MM.1S (cell line): ENCODE measurements at regions not wholly inside any gene's neighbourhood (a gene's known extent, or its start where the extent isn't known, plus 50 kb on each side); places are given as distances from the start of the nearest gene placed in this dataset.

Experiments used
- DNase-seq: peaks from one replicate; pipeline ENCODE4 v3.0.0-alpha.2; 2015
- H2AFZ ChIP-seq: fragments of 300-600 bp; sonication (generic); 2 replicates; pipeline ENCODE4 v1.6.0; 2016; ENCODE audit warnings: antibody characterized with exemption, low read length
- H3F3A ChIP-seq: fragments of 300-600 bp; sonication (generic); 2 replicates; pipeline ENCODE4 v1.6.1; 2016; ENCODE audit warnings: mild to moderate bottlenecking, antibody characterized with exemption, low read length, moderate library complexity, mixed read lengths; ENCODE audit not compliant: insufficient read depth
- H3K27ac ChIP-seq: fragments of 300-600 bp; sonication (generic); 2 replicates; pipeline ENCODE4 v1.5.1; 2016; ENCODE audit warnings: mild to moderate bottlenecking, low read length
- H3K27me3 ChIP-seq: fragments of 300-600 bp; sonication (generic); replicated peaks from 2 replicates; pipeline ENCODE4 v1.6.0; 2016; ENCODE audit warnings: low read length; ENCODE audit not compliant: insufficient read depth
- H3K36me3 ChIP-seq: fragments of 300-600 bp; sonication (generic); replicated peaks from 2 replicates; pipeline ENCODE4 v1.6.1; 2016; ENCODE audit warnings: mild to moderate bottlenecking, low read length, mixed read lengths; ENCODE audit not compliant: insufficient read depth
- H3K4me1 ChIP-seq: fragments of 300-600 bp; sonication (generic); 2 replicates; pipeline ENCODE4 v1.6.1; 2016; ENCODE audit warnings: low read length, mixed read lengths
- H3K4me2 ChIP-seq: fragments of 300-600 bp; sonication (generic); 2 replicates; pipeline ENCODE4 v1.6.0; 2016; ENCODE audit warnings: low read depth, low read length
- H3K4me3 ChIP-seq: fragments of 300-600 bp; sonication (generic); 2 replicates; pipeline ENCODE4 v1.5.1; 2016; ENCODE audit warnings: low read length, mixed read lengths
- H3K79me2 ChIP-seq: fragments of 300-600 bp; sonication (generic); 2 replicates; pipeline ENCODE4 v1.6.1; 2016; ENCODE audit warnings: mixed run types, low read length, mixed read lengths
- H3K9ac ChIP-seq: fragments of 300-600 bp; sonication (generic); 2 replicates; pipeline ENCODE4 v1.6.1; 2016; ENCODE audit warnings: low read length, mixed read lengths
- H3K9me2 ChIP-seq: fragments of 300-600 bp; sonication (generic); replicated peaks from 2 replicates; pipeline ENCODE4 v1.6.1; 2016; ENCODE audit warnings: mild to moderate bottlenecking, low read length, mixed read lengths; ENCODE audit not compliant: insufficient read depth
- H3K9me3 ChIP-seq: fragments of 300-600 bp; sonication (generic); replicated peaks from 2 replicates; pipeline ENCODE4 v1.6.1; 2016; ENCODE audit warnings: mild to moderate bottlenecking, low read length, mixed read lengths; ENCODE audit not compliant: insufficient read depth
- H4K20me1 ChIP-seq: fragments of 300-600 bp; sonication (generic); 2 replicates; pipeline ENCODE4 v1.6.1; 2016; ENCODE audit warnings: mild to moderate bottlenecking, low read length, moderate library complexity, mixed read lengths; ENCODE audit not compliant: insufficient read depth
- EZH2 ChIP-seq: fragments of 300-600 bp; sonication (generic); optimal IDR thresholded peaks from 2 replicates; pipeline ENCODE3; 2017; ENCODE audit warnings: low read depth, mild to moderate bottlenecking, antibody characterized with exemption, low read length, mixed read lengths
- EZH2phosphoT487 ChIP-seq: fragments of 300-600 bp; sonication (generic); IDR thresholded peaks from 2 replicates; pipeline ENCODE4 v1.6.1; 2018; ENCODE audit warnings: antibody characterized with exemption, low read length
- TF ChIP-seq, protein P1 (sequence below): fragments of 300-600 bp; sonication (generic); IDR thresholded peaks from 2 replicates; pipeline ENCODE4 v1.5.1; 2016; ENCODE audit warnings: antibody characterized with exemption, low read length, mixed read lengths

DNA sequence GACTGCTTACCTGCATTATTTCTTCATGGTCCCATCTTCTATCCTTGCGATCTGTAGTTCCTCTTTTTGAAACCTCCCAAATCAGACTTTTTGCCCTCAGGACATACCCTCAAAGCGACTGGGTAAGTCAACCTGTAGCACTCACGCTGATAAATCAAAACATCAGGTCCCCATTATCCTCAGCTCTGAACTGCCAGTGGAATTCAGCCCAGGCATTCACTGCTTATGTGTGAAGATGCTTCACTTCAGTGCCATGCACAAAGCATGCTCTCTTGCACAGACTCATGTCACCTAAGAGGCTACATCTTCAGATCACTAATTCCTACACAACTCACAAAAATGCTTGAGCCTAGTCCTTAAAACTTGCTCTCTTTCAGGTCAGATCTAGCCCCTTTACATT is 283.6 kb upstream of the KLF6 start:
- Histone ChIP-seq H3K9me3 (no peaks in the 10 kb centered on the region), H3K27me3 (no peaks in the 10 kb centered on the region), H3K27ac (no peak overlapping the region), H2AFZ (no peak overlapping the region), H3K79me2 (no peaks in the 10 kb centered on the region), H3F3A (no peaks in the 10 kb centered on the region), H3K4me3 (no peak overlapping the region), H3K9ac (no peak overlapping the region), H3K9me2 (no peaks in the 10 kb centered on the region), H4K20me1 (no peaks in the 10 kb centered on the region), H3K36me3 (no peaks in the 10 kb centered on the region), H3K4me1 (no peaks in the 10 kb centered on the region), H3K4me2 (no peak overlapping the region)
- TF ChIP-seq EZH2, result no peak
- no peak for TF ChIP-seq EZH2phosphoT487
- TF ChIP-seq, protein P1, sequence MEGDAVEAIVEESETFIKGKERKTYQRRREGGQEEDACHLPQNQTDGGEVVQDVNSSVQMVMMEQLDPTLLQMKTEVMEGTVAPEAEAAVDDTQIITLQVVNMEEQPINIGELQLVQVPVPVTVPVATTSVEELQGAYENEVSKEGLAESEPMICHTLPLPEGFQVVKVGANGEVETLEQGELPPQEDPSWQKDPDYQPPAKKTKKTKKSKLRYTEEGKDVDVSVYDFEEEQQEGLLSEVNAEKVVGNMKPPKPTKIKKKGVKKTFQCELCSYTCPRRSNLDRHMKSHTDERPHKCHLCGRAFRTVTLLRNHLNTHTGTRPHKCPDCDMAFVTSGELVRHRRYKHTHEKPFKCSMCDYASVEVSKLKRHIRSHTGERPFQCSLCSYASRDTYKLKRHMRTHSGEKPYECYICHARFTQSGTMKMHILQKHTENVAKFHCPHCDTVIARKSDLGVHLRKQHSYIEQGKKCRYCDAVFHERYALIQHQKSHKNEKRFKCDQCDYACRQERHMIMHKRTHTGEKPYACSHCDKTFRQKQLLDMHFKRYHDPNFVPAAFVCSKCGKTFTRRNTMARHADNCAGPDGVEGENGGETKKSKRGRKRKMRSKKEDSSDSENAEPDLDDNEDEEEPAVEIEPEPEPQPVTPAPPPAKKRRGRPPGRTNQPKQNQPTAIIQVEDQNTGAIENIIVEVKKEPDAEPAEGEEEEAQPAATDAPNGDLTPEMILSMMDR, result no peak
- no peak for DNase-seq

DNA sequence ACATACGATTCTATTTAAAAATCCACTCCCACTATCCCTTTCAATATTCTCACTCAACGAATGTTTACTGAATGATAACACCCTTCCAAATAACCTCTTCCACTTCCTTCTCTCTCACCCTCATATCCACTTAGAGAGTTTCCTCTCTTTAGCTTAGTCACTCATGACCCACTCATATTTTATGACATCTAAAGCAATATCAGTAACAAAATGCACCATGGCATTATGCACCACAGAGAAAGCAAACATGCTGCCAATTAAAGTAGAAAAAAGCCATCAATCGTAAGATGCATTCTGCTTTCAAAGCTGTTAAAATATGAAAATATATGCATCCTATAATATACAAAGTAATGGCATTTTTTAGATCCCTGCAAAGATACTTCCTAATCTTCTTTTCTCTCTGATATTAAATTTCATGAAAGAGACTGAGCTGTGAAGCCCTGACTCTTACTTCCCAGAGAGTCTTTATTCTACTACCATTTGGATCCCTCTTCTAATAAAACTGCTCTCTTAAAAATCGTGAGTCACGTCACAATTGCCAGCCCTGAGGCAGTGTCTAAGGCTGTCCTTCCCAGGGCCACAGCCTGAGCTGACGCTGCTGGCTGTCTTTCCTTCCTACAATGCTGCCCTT is 283.0 kb upstream of the KLF6 start:
- Histone ChIP-seq H3F3A (no peaks in the 10 kb centered on the region), H4K20me1 (no peaks in the 10 kb centered on the region), H3K9me3 (no peaks in the 10 kb centered on the region), H3K79me2 (no peaks in the 10 kb centered on the region), H2AFZ (no peak overlapping the region), H3K36me3 (no peaks in the 10 kb centered on the region), H3K4me2 (no peak overlapping the region), H3K27ac (no peak overlapping the region), H3K4me1 (no peaks in the 10 kb centered on the region), H3K9me2 (no peaks in the 10 kb centered on the region), H3K9ac (no peak overlapping the region), H3K4me3 (no peak overlapping the region), H3K27me3 (no peaks in the 10 kb centered on the region)
- DNase-seq, result no peak
- no peak for TF ChIP-seq EZH2
- TF ChIP-seq EZH2phosphoT487, result no peak
- TF ChIP-seq, protein P1, result no peak

DNA sequence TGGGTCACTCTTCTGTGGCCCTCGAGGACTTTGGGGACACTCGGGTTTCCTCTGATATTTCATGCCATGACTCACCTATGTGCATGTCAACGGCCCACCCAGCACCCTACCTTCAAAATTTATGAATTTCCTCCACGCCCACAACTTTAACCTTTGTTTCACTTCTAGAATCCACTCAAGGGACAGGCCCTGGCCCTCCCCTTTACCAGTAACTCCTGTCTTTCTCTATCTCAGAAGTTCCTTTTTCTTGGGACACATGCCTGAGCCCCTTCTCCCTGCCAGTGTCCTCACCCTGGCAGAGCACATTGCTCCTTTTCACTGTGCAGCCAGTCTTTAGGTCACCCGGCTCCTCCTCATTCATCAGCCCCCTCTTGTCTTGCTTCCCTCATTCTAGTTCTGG is 282.5 kb upstream of the KLF6 start:
- H3K4me1 ChIP-seq, result no peaks in the 10 kb centered on the region
- no peaks in the 10 kb centered on the region for H3K79me2 ChIP-seq
- H3K9me2 ChIP-seq, result no peaks in the 10 kb centered on the region
- DNase-seq, result no peak
- H3K4me2 ChIP-seq, result no peak overlapping the region
- no peak overlapping the region for H3K4me3 ChIP-seq
- no peaks in the 10 kb centered on the region for H3K36me3 ChIP-seq
- H4K20me1 ChIP-seq, result no peaks in the 10 kb centered on the region
- no peak overlapping the region for H2AFZ ChIP-seq
- no peaks in the 10 kb centered on the region for H3K27me3 ChIP-seq
- no peaks in the 10 kb centered on the region for H3K9me3 ChIP-seq
- no peak overlapping the region for H3K27ac ChIP-seq
- no peak overlapping the region for H3K9ac ChIP-seq
- TF ChIP-seq EZH2 (no peak), EZH2phosphoT487 (no peak)
- TF ChIP-seq, protein P1, result no peak
- no peaks in the 10 kb centered on the region for H3F3A ChIP-seq
